HG02884 (cell line): ENCODE measurements at regions not wholly inside any gene's neighbourhood (a gene's known extent, or its start where the extent isn't known, plus 50 kb on each side); places are given as distances from the start of the nearest gene placed in this dataset.
A peak's percentile ranks its signal among the peaks of the same experiment; 100 is the strongest.
"Not testable (repeated sequence)": the region's sequence is repeated elsewhere in the genome, so short reads cannot be mapped to it uniquely, and the experiment has no call there.

ENCODE experiments used
- ATAC-seq: cut with Tn5 transposase; IDR thresholded peaks from one replicate; pipeline ENCODE4 v1.9.1; 2021; ENCODE audit warnings: mild to moderate bottlenecking, moderate library complexity; ENCODE audit not compliant: unreplicated experiment

DNA sequence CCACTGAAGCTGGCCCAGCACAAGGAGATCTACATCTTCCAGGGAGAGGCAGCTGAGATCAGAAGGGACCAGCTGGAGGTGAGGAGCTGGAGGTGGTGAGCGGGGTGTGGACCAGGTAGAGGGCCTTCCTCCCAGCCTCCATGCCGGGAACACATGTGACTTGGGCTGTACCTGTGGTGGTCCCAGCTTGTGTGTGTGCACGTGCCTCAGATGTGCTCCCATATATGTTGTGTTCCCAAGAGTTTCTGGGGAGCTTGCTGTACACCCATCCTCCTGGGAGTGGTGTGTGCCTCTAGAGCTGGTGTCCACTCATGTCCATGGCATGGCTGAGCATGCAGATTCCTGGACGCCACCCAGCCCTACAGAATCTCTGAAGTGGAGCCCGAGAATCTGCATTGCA is 183.7 kb upstream of the AKAP13 start:
- not testable (repeated sequence) for ATAC-seq

DNA sequence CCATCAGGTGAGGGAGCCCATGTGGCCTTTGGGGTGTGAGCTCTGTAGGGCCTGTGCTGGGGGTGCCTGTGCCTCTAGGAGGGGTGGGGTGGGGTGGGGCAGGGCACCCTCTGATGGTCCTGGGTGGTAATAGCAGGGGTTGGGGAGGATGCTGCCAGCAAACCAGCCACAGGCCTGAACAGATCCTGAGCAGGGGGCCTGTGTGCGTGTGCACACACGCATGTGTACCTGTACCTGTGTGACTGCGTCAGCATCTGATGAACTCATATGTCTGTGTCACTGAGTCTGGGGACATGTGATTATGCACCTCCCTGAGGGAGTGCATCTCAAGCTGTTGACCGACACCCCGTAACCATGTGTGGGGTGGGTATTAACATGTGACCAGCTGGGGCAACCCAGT is 182.8 kb upstream of the AKAP13 start:
- ATAC-seq, result not testable (repeated sequence)

GRCh38 chr15:85198432-85198831 is 182.0 kb upstream of the AKAP13 start:
- not testable (repeated sequence) for ATAC-seq

- ATAC-seq, result peak; percentile 80
Observed at GRCh38 chr15:85200215-85200614, 180.2 kb upstream of the AKAP13 start.

DNA sequence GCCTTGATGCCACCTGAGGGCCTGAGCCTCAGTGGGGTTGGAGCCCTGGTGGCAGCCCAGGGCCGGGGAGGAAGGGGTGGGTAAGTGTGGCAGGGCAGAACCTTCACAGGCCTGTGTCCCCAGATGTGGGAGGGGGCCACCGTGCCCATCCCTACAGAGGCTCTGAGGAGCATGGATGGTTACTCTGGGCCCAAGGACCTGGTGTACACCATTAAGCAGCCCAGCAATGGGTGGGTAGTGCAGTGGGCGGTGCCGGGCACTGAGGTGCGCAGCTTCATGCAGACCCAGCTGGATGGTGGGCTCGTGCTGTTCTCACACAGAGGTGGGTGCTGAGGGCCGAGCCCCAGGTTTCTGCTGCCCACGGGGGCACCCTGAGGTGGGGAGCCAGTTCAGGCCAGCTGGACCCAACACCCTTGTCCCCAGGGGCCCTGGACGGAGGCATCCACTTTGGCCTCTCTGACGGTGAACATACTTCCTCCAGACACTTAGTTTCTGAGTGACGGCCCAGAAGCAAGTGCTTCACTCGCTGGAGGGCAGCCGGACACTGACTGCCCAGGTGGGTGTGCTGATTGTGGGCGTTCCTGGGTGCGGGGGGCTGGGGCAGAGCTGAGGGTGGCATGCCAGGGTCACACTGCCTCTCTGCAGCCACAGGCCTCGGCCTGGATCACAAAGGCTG is 179.1 kb upstream of the AKAP13 start:
- not testable (repeated sequence) for ATAC-seq

- not testable (repeated sequence) for ATAC-seq
Observed at GRCh38 chr15:85204481-85204880, 175.9 kb upstream of the AKAP13 start.

GRCh38 chr15:85233791-85234325 is 146.5 kb upstream of the AKAP13 start:
- not testable (repeated sequence) for ATAC-seq

DNA sequence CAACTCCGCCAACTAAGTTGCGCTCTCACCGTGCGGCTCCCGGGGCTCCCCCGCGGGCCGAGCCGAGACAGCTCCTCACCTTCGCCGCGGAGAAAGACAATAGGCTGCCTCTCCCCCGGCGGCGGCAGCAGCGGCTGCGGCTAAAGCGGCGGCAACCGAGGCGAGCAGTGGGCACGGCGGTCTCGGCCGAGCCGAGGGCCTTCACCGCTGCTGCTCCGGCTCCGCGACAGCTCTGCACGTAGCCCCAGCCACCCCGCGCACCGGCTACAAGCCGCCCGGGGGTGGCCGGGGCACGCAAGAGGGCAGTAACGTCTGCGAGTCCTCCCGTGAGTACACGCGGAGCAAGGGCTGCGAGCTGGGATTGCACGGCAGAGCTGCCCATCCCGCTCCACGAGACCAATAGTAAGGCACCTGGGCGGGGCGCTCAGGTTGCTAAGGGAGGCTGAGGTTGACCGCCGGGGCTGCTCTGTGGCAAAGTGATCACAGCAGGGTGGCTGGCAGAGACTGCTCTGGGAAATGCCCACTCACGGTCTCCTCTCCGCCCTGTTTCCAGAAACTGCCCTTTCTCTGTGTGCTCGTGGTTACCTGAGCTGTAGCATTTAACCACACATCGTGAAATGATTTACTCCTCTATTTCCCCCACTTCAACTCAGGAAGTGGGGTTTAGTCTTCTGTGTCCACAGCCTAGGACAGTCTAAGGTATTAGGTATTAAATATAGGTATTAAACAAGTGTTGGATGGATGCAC is 145.8 kb upstream of the AKAP13 start:
- ATAC-seq, result not testable (repeated sequence)

DNA sequence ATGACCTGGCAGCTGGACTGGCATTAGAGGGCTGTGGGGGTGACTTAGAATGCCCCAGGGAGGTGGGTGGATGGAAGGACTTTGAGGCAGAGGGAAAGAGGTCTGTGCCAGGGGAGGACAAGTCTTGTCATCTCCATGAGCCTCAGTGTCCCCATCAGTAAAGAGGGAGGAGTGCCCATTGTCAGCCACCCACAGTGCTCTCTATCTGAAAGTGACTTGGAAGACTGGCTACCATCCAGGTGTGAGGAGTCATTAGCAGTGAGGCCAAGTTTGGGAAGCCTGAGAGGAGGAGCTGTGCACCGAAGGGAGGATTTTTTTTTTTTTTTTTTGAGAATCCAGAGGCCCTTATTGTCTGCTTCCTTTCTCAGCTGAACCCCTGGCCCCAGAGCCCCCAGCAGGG is 136.3 kb upstream of the AKAP13 start:
- ATAC-seq, result not testable (repeated sequence)

- ATAC-seq, result not testable (repeated sequence)
Observed at GRCh38 chr15:85250938-85251542, 129.4 kb upstream of the AKAP13 start.

DNA sequence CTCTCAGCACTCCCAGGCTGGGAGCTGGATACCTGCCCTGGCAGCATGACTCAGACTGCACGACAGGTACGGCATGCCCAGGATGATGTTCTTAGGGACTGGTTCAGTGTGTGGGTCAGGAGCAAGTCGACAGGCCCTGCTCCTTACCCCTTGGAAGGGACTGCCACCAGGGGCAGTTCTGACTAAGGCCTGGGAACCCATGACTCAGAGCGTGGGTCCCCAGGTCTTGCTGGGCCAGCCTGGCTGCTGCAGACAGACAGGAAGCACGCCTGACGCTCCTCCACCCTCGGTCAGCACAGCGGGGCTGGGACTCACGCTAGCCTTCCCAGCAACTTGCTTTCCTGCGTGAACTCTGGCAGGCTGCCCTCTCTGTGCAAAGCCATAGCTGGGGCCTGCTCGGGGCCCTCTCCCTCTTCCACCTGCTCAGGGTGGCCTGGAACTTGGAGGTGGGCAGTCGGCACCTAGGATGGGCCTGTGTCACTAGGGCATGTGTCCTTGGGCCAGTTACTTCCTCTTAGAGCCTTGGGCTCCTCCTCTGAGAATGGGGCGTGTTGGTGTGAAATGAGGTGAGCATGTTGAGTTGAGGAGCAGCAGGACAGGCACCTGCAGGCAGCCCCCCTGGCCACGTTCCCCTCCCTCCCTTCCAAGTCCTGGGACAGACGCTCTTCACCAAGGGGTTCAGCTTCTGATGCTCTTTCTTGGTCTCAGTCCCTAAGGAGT is 127.0 kb upstream of the AKAP13 start:
- peak; percentile 79 for ATAC-seq

GRCh38 chr15:85254961-85255360 is 125.4 kb upstream of the AKAP13 start:
- ATAC-seq, result not testable (repeated sequence)

GRCh38 chr15:85255502-85255901 is 124.9 kb upstream of the AKAP13 start:
- ATAC-seq, result not testable (repeated sequence)

DNA sequence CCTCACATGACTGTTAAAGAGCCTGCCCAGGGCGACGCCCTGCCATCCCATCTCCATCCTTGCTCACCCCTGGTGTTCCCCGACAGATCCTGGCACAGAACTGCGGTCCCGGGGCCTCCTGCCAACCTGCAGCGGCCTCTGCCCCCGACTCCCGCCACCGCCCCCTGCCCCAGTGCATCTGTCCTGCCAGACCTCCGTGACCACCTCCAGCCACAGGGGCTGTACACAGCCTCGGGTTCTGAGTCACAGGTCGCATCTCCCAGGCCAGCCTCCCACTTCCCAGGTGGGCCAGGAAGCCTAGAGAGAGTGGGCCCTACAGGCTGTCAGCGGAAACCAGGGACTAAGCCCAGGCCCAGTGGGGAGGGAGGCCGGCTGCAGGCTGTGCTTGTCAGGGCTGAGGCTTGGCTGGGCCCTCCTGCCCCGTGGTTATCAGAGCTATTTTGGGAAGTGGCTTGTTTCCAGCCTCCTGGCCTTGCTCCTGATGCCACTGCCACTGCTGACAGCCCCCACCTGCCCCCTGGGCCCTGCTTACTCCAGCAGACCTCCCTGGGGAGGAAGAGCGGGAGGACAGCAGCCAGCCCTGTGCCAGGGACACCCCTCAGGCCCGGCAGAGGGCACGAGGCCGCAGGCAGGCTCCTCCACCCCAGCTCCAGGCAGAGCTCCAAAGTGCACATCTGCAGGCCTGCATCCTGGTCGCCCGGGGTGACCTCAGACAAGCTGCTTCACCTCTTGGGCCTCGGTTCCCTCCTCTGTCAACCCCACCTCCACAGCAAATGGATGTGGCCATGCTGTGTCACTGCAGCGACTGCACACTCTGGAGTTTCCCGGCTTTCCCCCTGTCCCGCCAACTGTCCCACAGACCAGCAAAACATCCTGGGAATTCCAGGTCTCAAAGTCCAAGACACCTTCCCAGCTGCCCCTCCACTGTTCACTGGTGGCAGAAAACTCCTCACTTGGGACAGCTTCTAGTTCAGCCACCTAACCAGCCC is 124.1 kb upstream of the AKAP13 start:
- ATAC-seq, result not testable (repeated sequence)

- not testable (repeated sequence) for ATAC-seq
Observed at GRCh38 chr15:85258062-85258445, 122.3 kb upstream of the AKAP13 start.

- not testable (repeated sequence) for ATAC-seq
Observed at GRCh38 chr15:85258559-85259209, 121.7 kb upstream of the AKAP13 start.

GRCh38 chr15:85260526-85260925 is 119.9 kb upstream of the AKAP13 start:
- not testable (repeated sequence) for ATAC-seq

- not testable (repeated sequence) for ATAC-seq
Observed at GRCh38 chr15:85262461-85263055, 117.8 kb upstream of the AKAP13 start.
